Fibroblast of lung (primary cell): ENCODE measurements at regions not wholly inside any gene's neighbourhood (a gene's known extent, or its start where the extent isn't known, plus 50 kb on each side); places are given as distances from the start of the nearest gene placed in this dataset.

Experiments
- EZH2 ChIP-seq: IDR thresholded peaks from 2 replicates; pipeline ENCODE4 v1.5.1; 2012; ENCODE audit warnings: low read length, control low read depth, mild to moderate bottlenecking; ENCODE audit errors: missing control alignments
- TF ChIP-seq, protein P1 (sequence below), 2 donors: IDR thresholded peaks in 1 of 2; conservative IDR thresholded peaks in 1 of 2; 1 replicate in 1 of 2; 2 replicates in 1 of 2; pipeline ENCODE4 v1.5.1; 2011 to 2012; ENCODE audit warnings: low read length in 2 of 2, control low read depth in 1 of 2, inconsistent platforms in 1 of 2, low read depth in 1 of 2, mild to moderate bottlenecking in 1 of 2

DNA sequence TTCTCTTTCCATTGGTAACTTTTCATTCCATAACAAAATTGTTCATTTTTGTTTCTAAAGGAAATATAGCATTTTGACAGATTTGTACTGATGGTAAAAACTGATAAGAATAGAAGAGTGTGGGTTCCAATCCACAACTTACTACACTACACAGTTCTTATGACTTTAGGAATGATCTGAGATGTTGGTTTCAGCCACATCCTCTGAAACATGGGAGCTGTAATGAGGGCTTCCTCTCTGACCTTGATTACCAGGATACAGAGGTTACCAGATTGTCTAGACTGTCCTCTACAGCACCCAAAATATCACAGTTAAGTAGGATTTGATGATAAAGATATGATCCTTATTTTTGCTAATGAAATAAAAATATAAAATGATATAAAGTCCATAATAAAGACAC, 1184.6 kb downstream of the FLRT2 start:
- TF ChIP-seq, protein P1, sequence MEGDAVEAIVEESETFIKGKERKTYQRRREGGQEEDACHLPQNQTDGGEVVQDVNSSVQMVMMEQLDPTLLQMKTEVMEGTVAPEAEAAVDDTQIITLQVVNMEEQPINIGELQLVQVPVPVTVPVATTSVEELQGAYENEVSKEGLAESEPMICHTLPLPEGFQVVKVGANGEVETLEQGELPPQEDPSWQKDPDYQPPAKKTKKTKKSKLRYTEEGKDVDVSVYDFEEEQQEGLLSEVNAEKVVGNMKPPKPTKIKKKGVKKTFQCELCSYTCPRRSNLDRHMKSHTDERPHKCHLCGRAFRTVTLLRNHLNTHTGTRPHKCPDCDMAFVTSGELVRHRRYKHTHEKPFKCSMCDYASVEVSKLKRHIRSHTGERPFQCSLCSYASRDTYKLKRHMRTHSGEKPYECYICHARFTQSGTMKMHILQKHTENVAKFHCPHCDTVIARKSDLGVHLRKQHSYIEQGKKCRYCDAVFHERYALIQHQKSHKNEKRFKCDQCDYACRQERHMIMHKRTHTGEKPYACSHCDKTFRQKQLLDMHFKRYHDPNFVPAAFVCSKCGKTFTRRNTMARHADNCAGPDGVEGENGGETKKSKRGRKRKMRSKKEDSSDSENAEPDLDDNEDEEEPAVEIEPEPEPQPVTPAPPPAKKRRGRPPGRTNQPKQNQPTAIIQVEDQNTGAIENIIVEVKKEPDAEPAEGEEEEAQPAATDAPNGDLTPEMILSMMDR (conservative IDR thresholded peaks at IDR 0.05 in 1 of 2, IDR thresholded peaks at IDR 0.05 in 1 of 2; ENCODE audit: low read depth in 1 of 2, low read length in 2 of 2) = no peak
- TF ChIP-seq EZH2 = no peak
